Activated B cell treated with CpG ODN at 0.5 μM for 24 hours (primary cell): ENCODE measurements at regions not wholly inside any gene's neighbourhood (a gene's known extent, or its start where the extent isn't known, plus 50 kb on each side); places are given as distances from the start of the nearest gene placed in this dataset.

Experiments used
- ATAC-seq: fragments of 200-7000 bp; cut with Tn5 transposase; one replicate; pipeline ENCODE4 v1.10.0; 2021; ENCODE audit warnings: low read depth, mild to moderate bottlenecking, moderate library complexity
- CTCF ChIA-PET: fragments of 350-600 bp; sonication (Branson Sonifier 250); formaldehyde crosslinking; loops from one replicate; lab custom pipeline; 2021; ENCODE audit warnings: antibody characterized with exemption; lab: Charles Lee
- POLR2A ChIA-PET: fragments of 350-600 bp; sonication (Branson Sonifier 250); formaldehyde crosslinking; loops from one replicate; lab custom pipeline; 2021; ENCODE audit warnings: antibody characterized with exemption; lab: Charles Lee
- DNase-seq: peaks from one replicate; pipeline ENCODE4 v3.0.0; 2022
- H3K27ac Mint-ChIP-seq: one replicate; pipeline ENCODE4 v1.8.0; 2020; ENCODE audit warnings: mixed read lengths
- H3K27me3 Mint-ChIP-seq: one replicate; pipeline ENCODE4 v1.8.0; 2021; ENCODE audit warnings: mixed read lengths
- H3K36me3 Mint-ChIP-seq: one replicate; pipeline ENCODE4 v1.8.0; 2021; ENCODE audit warnings: low read depth, mixed read lengths
- H3K4me1 Mint-ChIP-seq: one replicate; pipeline ENCODE4 v1.8.0; 2021; ENCODE audit warnings: mixed read lengths
- H3K4me3 Mint-ChIP-seq: one replicate; pipeline ENCODE4 v1.8.0; 2020; ENCODE audit warnings: mild to moderate bottlenecking, mixed read lengths
- H3K9me3 Mint-ChIP-seq: one replicate; pipeline ENCODE4 v1.8.0; 2020; ENCODE audit warnings: mixed read lengths
- CTCF ChIP-seq: fragments of 200-600 bp; IDR thresholded peaks from one replicate; pipeline ENCODE4 v1.8.0; 2022; ENCODE audit warnings: antibody characterized with exemption, mild to moderate bottlenecking
- intact Hi-C: fragments of 100-400 bp; cut with micrococcal nuclease; formaldehyde crosslinking; loops from one replicate; pipeline ENCODE4 v1.15.1; 2024

GRCh38 chr10:78963074-78964034 lies 105.4 kb upstream of the ZMIZ1 start:
- H3K27me3 Mint-ChIP-seq: peaks cover 42% of the 10 kb centered on the region
- H3K4me3 Mint-ChIP-seq: no peak overlapping the region
- no peak for DNase-seq
- no peaks in the 10 kb centered on the region for H3K36me3 Mint-ChIP-seq
- POLR2A ChIA-PET: no interaction called here
- no peak overlapping the region for H3K27ac Mint-ChIP-seq
- no peaks in the 10 kb centered on the region for H3K4me1 Mint-ChIP-seq
- TF ChIP-seq CTCF: no peak
- intact Hi-C loops: no loop called here
- CTCF ChIA-PET: no interaction called here
- H3K9me3 Mint-ChIP-seq: no peaks in the 10 kb centered on the region
- no peak for ATAC-seq

GRCh38 chr10:78964274-78964951 lies 104.4 kb upstream of the ZMIZ1 start:
- no peaks in the 10 kb centered on the region for H3K36me3 Mint-ChIP-seq
- ChIA-PET CTCF (no interaction called here), POLR2A (no interaction called here)
- intact Hi-C loops: no loop called here
- H3K9me3 Mint-ChIP-seq: no peaks in the 10 kb centered on the region
- no peak for TF ChIP-seq CTCF
- H3K27me3 Mint-ChIP-seq: peaks cover 46% of the 10 kb centered on the region
- DNase-seq (no peak), ATAC-seq (no peak)
- no peaks in the 10 kb centered on the region for H3K4me1 Mint-ChIP-seq
- H3K4me3 Mint-ChIP-seq: no peak overlapping the region
- no peak overlapping the region for H3K27ac Mint-ChIP-seq

GRCh38 chr10:78964952-78965633 lies 103.7 kb upstream of the ZMIZ1 start:
- no peak for TF ChIP-seq CTCF
- DNase-seq (no peak), ATAC-seq (no peak)
- no peaks in the 10 kb centered on the region for H3K36me3 Mint-ChIP-seq
- H3K27ac Mint-ChIP-seq: no peak overlapping the region
- H3K27me3 Mint-ChIP-seq: peaks cover 44% of the 10 kb centered on the region
- ChIA-PET CTCF (no interaction called here), POLR2A (no interaction called here)
- H3K9me3 Mint-ChIP-seq: no peaks in the 10 kb centered on the region
- H3K4me1 Mint-ChIP-seq: no peaks in the 10 kb centered on the region
- intact Hi-C loops: no loop called here
- no peak overlapping the region for H3K4me3 Mint-ChIP-seq

GRCh38 chr10:78966182-78966787 lies 102.5 kb upstream of the ZMIZ1 start:
- ATAC-seq (no peak), DNase-seq (no peak)
- intact Hi-C loops: no loop called here
- POLR2A ChIA-PET: no interaction called here
- Mint-ChIP-seq H3K36me3 (no peaks in the 10 kb centered on the region), H3K4me3 (no peak overlapping the region), H3K27ac (no peak overlapping the region), H3K4me1 (no peaks in the 10 kb centered on the region), H3K9me3 (no peaks in the 10 kb centered on the region), H3K27me3 (peaks cover 42% of the 10 kb centered on the region)
- TF ChIP-seq CTCF: no peak
- CTCF ChIA-PET: no interaction called here
